ENCODE measurements at regions not wholly inside any gene's neighbourhood (a gene's known extent, or its start where the extent isn't known, plus 50 kb on each side); places are given as distances from the start of the nearest gene placed in this dataset.

DNA sequence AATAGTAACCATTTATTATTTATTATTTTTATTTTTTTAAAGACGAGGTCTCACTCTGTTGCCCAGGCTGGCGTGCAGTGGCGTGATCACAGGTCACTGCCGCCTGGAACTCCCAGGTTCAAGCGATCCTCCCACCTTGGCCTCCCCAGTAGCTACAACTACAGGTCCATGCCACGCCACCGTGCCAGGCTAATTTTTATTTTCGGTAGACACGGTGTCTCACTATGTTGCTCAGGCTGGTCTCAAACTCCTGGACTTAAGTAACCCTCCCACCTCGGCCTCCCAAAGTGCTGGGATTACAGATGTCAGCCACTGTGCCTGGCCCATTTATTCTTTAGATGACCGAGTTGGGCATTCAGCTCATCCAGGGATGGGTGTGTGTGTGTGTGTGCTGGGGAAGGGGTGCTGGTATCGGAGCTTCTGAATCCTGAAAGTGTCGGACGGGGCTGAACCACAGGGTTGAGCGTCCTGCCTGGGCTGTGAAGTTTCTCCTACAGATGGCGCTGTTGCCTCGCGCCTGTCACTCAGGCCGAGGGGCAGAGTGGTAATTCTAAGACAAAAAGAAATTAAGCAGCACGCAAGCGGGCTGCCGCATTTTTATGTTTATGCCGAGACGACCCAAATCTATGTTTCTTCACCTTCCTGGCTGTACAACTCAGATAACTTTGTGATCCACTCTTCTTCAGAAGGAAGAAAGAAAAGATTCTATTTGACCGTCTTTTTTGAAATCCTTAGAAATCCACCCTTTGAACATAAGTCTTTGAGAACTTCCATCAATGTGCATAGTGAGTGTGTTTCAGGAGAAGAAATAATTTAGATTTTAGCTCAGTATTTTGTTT is 252.8 kb downstream of the CDH26 start:
- peak; percentile 87 for DNase-seq
- Mint-ChIP-seq H3K36me3 (ENCODE audit: low read depth) (no peaks in the 10 kb centered on the region), H3K9me3 (no peaks in the 10 kb centered on the region), H3K4me1 (no peaks in the 10 kb centered on the region), H3K4me3 (no peak overlapping the region), H3K27ac (no peak overlapping the region), H3K27me3 (no peaks in the 10 kb centered on the region)
- intact Hi-C loops (cut with micrococcal nuclease), result loop anchor here (2.0 to 10.0 kb wide), 2 partner anchors 52 to 914 kb away; no protein-coding TSS in a partner anchor

DNA sequence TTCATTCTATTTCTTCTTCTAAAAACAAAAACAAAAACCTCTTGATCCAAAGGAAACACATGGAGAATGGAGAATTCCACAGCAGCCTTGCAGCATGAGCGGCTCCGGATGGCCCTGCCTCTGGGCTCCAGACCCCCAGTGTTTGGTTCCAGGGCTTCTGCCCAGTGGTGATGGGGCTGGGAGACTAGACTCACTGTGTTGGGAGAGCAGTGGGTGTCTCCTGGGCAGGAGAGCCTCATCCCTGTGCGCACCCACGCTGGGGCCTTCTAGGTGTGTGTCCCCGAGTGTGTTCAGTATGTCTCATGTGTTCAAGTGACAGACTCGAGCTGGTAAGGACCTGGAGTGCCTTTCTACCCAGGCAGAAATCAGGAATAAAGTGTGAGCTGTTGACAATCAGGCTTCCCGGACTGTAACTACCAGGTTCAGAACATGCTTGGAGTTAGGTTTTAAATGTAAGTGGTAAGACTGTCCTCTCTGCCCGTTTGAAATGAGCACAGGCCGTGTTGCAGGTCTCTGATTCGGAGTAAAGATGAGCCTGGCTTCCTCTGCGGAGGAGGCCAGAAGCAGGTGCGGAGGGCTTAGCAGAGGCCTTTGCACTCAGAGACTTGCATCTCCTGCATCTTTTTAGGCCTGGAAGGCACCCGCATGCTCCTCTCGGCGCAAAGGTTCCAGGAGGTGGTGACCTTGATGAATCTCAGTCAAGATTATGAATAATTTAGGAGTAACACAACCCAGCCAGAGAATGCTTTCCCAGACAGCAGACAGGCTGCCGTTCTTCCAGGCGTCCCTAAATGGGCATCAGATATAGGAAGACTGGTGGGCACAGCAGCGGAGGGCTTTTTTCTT is 253.6 kb downstream of the CDH26 start:
- intact Hi-C loops (cut with micrococcal nuclease), result loop anchor here (2.0 to 10.0 kb wide), 2 partner anchors 51 to 913 kb away; no protein-coding TSS in a partner anchor
- H3K9me3 Mint-ChIP-seq, result no peaks in the 10 kb centered on the region
- no peaks in the 10 kb centered on the region for H3K4me1 Mint-ChIP-seq
- H3K36me3 Mint-ChIP-seq (ENCODE audit: low read depth), result no peaks in the 10 kb centered on the region
- H3K4me3 Mint-ChIP-seq, result no peak overlapping the region
- peaks cover 3% of the 10 kb centered on the region for H3K27me3 Mint-ChIP-seq
- no peak for DNase-seq
- H3K27ac Mint-ChIP-seq, result no peak overlapping the region

DNA sequence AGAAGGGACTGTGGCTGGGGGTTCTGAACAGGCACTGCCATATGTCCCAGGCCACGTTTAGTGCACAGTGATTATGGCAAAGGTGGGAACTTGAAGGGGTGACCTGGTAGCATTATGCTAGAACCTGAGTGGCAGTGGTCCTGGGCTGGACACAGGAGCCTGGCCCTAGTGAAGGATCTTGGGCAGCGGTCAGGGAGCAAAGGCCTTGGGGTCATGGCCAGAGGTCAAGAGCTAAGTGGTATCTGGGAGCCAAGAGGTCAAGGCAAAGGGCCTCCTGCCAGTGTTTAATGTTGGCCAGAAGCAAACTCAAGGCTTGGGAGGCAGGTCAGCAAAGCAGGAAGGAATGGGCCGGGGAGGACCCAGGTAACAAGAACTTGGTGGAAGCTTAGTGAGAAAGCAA is 254.5 kb downstream of the CDH26 start:
- intact Hi-C loops (cut with micrococcal nuclease), result loop anchor here (10.0 kb wide), 1 partner anchor 912 kb away; no protein-coding TSS in a partner anchor
- Mint-ChIP-seq H3K36me3 (ENCODE audit: low read depth) (no peaks in the 10 kb centered on the region), H3K27me3 (peaks cover 3% of the 10 kb centered on the region), H3K27ac (no peak overlapping the region), H3K4me3 (no peak overlapping the region), H3K4me1 (no peaks in the 10 kb centered on the region), H3K9me3 (no peaks in the 10 kb centered on the region)
- no peak for DNase-seq

DNA sequence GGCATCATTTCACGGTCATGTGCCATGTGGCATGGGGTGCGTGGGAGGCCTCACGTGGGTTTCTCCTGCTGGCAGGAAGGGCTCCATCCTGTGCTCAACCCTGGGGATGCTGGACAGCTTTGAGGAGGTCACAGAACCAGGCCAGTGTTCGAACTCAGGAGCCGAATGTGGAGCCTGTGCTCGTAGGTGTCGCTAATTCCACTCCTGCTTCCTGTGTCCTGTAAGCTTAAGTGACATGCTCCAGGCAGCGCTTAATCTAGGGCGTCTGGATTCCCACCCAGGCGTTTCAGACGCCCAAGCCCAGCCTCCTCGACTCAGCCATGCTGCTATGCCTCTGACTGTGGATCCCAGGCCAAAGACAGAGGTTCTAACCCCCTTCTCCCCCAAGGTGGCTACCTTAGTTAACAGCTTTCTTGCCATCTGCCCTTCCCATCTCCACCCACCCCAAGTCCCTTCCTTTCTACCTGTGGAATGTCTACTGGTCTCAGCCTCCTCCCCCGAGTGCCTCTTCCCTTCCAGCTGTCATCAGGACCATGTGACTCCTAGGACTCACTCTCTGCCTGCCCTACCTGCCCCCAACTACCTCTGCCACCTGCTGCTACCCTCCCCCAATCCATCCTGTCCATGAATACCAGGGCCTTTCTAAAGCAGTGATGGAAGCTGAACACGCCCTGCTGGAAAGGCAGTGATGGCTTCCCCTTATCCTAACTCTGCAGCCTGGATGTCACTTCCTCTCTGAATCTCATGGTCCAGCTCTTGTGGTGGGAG is 255.1 kb downstream of the CDH26 start:
- Mint-ChIP-seq H3K4me3 (no peak overlapping the region), H3K9me3 (no peaks in the 10 kb centered on the region), H3K27me3 (peaks cover 3% of the 10 kb centered on the region), H3K36me3 (ENCODE audit: low read depth) (no peaks in the 10 kb centered on the region), H3K27ac (no peak overlapping the region), H3K4me1 (no peaks in the 10 kb centered on the region)
- intact Hi-C loops (cut with micrococcal nuclease), result loop anchor here (10.0 kb wide), 1 partner anchor 911 kb away; no protein-coding TSS in a partner anchor
- DNase-seq, result no peak

DNA sequence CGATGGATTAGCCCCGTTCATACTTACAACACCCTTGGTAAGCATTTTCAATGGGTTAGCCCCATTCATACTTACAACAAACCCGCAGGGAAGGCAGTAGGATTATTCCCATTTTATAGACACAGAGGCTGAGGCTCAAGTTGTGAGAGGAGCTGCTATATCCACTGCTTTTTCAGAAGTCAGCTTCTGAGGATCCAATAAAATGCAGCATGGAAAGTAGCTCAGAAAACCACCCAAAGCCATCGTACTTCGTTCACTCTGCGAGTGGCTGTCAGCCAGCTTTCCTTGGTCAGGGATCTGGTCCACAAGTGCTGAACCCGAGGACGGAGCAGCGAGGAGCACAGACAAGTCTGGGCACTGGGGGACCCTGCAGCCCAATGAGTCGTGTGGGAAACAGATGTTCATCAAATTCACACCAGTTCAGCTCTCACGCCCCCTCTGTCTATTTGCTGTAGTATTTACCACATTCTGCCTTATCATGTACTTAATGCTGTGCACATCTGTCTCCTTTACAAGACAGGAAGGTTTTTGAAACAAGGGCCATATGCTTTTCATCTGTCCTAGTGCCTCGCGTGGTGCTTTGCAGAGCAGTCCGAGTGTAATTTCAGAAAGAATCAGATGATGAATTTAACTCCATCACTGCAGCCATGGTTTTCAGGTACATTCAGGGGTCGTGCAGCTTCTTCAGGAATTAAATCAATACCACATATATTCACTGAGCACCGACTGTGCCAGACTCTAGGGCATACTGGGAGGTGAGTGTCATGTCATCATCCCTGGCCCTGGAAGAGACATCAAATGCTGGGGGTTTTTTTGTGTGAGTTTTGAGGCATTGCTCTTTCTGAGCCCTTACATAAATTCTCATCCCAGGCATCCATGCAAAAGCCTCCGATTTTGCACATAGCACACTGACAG is 256.9 kb downstream of the CDH26 start:
- Mint-ChIP-seq H3K4me1 (no peaks in the 10 kb centered on the region), H3K27me3 (peaks cover 3% of the 10 kb centered on the region), H3K9me3 (no peaks in the 10 kb centered on the region)

DNA sequence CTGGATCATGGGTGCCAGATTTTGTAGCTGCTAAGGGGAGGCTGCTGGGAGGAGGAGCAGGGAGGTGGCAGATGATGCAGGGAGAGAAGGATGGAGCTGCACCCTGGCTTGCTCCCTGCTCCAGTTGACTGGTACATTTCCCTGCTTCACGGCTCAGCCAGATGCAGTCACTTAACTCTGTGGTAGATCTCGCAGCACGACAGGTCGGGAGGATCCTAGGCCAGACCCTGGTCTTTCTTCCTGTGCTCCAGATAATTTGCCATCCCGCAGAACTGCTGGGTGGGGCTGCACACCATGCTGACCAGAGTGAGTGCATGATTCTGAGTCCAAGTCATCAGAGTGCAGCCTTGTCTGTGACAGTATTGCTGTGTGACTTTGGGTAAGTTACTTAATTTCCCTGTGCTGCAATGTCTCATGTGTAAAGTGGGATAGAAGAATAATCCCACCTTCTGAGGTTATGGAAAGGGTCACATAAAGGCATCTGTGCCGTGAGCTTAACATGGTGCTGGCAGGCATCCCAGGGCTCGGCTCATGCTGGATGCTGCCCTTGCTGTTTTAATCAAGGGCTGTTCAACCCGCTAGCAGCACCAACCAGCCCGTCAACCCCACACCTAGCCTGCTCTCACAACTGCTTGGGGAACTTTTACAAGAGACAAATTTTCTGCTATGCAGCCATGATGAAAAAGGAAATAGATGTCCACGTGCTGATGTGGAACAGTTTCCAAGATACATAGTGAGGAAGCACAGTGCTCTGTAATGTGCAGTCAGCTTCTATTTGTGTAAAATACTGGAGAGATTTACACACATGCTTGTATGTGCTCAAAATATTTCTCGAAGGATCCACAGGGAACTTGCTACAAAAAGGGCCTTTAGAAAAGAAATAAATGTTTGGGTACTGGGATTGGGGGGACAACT is 257.9 kb downstream of the CDH26 start:
- H3K4me3 Mint-ChIP-seq, result no peak overlapping the region
- no peaks in the 10 kb centered on the region for H3K4me1 Mint-ChIP-seq
- H3K27me3 Mint-ChIP-seq, result peaks cover 3% of the 10 kb centered on the region
- no peak overlapping the region for H3K27ac Mint-ChIP-seq
- no peaks in the 10 kb centered on the region for H3K9me3 Mint-ChIP-seq
- DNase-seq, result no peak
- H3K36me3 Mint-ChIP-seq (ENCODE audit: low read depth), result no peaks in the 10 kb centered on the region
- intact Hi-C loops (cut with micrococcal nuclease), result loop anchor here (10.0 kb wide), 1 partner anchor 909 kb away; no protein-coding TSS in a partner anchor

More for the DNA sequence above, 256.9 kb downstream of the CDH26 start:
- intact Hi-C loops (cut with micrococcal nuclease), result loop anchor here (10.0 kb wide), 1 partner anchor 910 kb away; no protein-coding TSS in a partner anchor
- DNase-seq, result no peak
- Mint-ChIP-seq H3K36me3 (ENCODE audit: low read depth) (no peaks in the 10 kb centered on the region), H3K27ac (no peak overlapping the region), H3K4me3 (no peak overlapping the region)

DNA sequence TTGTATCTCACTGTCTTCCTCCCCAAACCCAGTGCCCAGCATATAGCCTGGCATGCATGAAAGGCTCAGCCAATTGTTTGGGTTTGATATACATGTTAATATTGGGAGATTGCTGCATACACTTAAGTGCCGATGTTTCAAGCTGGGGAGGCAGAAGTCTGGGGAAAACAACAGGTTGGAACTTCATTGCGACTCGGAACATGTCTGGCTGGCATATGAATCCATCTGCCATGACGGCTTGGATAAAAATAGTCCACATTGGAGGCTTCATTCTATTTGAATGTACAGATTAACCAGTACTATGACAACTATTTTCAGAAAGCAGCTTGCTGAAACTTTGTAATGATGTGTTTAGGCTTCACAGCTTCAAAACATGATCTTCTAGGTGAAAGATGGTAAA is 261.0 kb downstream of the CDH26 start:
- DNase-seq, result no peak
- Mint-ChIP-seq H3K4me1 (no peaks in the 10 kb centered on the region), H3K4me3 (no peak overlapping the region), H3K9me3 (no peaks in the 10 kb centered on the region), H3K27ac (no peak overlapping the region), H3K27me3 (peaks cover 3% of the 10 kb centered on the region), H3K36me3 (ENCODE audit: low read depth) (no peaks in the 10 kb centered on the region)
- intact Hi-C loops (cut with micrococcal nuclease), result loop anchor here (10.0 kb wide), 1 partner anchor 906 kb away; no protein-coding TSS in a partner anchor

DNA sequence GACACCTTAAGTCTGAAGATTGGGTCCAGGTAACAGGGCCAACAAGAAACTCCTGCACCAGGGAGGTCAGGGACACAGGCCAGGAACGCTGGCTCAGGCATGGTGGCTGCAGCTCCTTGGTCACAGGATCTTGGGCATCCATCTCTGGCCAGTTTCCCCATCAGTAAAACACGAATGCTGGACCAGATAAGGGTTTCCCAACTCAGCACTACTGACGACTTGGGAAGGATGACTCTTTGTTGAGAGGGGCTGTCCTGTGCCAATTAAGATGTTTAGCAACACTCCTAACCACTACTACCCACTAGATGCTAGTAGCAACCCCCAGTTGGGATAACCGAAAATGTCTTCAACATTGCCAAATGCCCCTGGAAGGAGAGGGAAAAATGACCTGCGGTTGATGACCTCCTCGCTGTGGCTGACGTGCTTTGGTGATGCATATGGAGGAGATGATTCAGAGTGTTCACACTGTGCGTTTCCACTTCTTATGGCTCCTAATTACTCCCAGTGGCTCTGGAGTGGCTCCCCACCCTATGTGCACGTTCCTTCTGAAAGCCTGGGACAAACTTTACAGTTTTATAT is 261.9 kb downstream of the CDH26 start:
- H3K9me3 Mint-ChIP-seq, result no peaks in the 10 kb centered on the region

DNA sequence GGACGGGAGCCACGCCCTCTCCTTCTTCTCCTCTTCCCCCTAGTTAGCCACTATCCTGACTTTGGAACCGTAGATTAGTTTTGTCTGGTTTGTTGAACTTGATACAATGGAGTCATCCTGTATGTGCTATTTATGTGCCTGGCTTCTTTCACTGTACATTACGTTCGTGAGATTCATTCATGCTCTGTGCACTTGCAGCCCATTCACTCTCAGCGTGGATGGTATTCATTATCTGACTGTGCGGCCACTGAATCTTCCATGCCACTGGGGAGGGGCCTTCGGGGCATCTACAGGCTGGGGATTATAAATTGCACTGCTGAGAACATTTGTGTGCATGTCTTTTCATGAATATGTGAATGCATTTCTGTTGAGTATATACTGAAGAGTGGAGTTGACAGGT is 262.5 kb downstream of the CDH26 start:
- H3K27ac Mint-ChIP-seq, result no peak overlapping the region
- H3K36me3 Mint-ChIP-seq (ENCODE audit: low read depth), result no peaks in the 10 kb centered on the region
- no peaks in the 10 kb centered on the region for H3K4me1 Mint-ChIP-seq
- intact Hi-C loops (cut with micrococcal nuclease), result no loop called here
- DNase-seq, result no peak
- peaks cover 3% of the 10 kb centered on the region for H3K27me3 Mint-ChIP-seq
- no peak overlapping the region for H3K4me3 Mint-ChIP-seq
- H3K9me3 Mint-ChIP-seq, result no peaks in the 10 kb centered on the region

More for the DNA sequence above, 261.9 kb downstream of the CDH26 start:
- Mint-ChIP-seq H3K4me1 (no peaks in the 10 kb centered on the region), H3K36me3 (ENCODE audit: low read depth) (no peaks in the 10 kb centered on the region), H3K4me3 (no peak overlapping the region), H3K27me3 (peaks cover 3% of the 10 kb centered on the region), H3K27ac (no peak overlapping the region)
- intact Hi-C loops (cut with micrococcal nuclease), result loop anchor here (10.0 kb wide), 1 partner anchor 905 kb away; no protein-coding TSS in a partner anchor
- no peak for DNase-seq

DNA sequence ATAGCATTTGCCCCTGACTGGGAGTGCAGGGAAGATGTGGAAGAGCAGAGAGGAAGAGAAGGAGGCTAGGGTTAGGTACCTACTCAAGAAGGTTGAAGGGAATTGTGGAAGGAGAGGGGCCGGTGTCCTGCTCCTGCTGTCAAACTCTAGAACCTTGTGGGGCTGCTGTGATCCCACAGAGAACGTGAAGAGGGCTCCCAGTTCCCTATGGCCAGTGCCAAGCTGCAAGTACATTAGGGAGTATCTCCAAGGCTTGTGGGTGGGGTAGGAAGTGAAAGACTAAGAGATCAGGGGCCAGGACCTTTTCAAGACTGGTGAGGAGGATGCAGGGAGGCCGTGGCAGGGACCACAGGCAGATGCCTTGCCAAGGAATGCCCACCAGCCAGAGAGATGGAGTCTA is 263.4 kb downstream of the CDH26 start:
- intact Hi-C loops (cut with micrococcal nuclease), result no loop called here
- no peaks in the 10 kb centered on the region for H3K27me3 Mint-ChIP-seq
- no peak overlapping the region for H3K27ac Mint-ChIP-seq
- H3K36me3 Mint-ChIP-seq (ENCODE audit: low read depth), result no peaks in the 10 kb centered on the region
- H3K4me3 Mint-ChIP-seq, result no peak overlapping the region
- H3K4me1 Mint-ChIP-seq, result no peaks in the 10 kb centered on the region
- no peak for DNase-seq
- H3K9me3 Mint-ChIP-seq, result no peaks in the 10 kb centered on the region

DNA sequence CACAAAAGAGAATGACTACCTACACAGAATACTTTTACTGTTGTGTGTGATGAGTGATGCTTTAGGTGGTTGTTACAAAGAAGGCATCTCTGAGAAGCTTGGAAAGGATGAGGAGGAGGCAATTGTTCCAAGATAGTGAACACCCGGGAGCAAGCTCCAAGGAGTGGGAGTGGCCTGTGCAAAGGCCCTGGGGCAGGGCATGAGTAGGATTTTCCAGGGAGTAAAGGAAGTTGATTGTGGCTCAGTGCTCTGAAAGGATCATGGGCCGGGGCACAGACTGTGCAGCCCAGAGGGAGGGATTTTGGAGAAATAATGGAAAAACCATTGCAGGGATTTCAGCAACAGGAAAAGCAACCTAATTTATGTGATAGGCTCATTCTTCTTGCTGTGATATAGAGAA is 264.3 kb downstream of the CDH26 start:
- DNase-seq, result no peak
- Mint-ChIP-seq H3K27ac (no peak overlapping the region), H3K4me1 (no peaks in the 10 kb centered on the region), H3K9me3 (no peaks in the 10 kb centered on the region), H3K27me3 (no peaks in the 10 kb centered on the region), H3K4me3 (no peak overlapping the region), H3K36me3 (ENCODE audit: low read depth) (no peaks in the 10 kb centered on the region)
- intact Hi-C loops (cut with micrococcal nuclease), result no loop called here

DNA sequence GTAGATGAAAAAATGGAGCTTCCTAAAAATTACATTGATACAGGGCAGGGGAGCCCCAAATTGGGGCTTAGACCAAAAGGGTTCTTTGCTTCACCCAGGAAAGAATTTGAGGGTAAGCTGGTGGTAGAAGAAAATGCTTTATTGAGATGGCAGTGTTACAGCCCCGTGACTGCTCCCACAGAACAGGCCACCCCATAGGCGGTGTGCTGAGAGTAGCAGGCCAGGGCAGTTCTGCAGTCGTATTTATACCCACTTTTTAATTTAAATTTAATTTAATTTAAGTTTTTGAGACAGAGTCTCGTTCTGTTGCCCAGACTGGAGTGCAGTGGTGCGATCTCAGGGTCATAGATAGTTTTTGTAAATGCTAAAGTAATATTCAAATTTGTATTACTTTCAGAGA is 265.0 kb downstream of the CDH26 start:
- no peaks in the 10 kb centered on the region for H3K4me1 Mint-ChIP-seq

More for the DNA sequence above, 265.0 kb downstream of the CDH26 start:
- no peak overlapping the region for H3K4me3 Mint-ChIP-seq
- H3K36me3 Mint-ChIP-seq (ENCODE audit: low read depth), result no peaks in the 10 kb centered on the region
- H3K9me3 Mint-ChIP-seq, result no peaks in the 10 kb centered on the region
- no peaks in the 10 kb centered on the region for H3K27me3 Mint-ChIP-seq
- intact Hi-C loops (cut with micrococcal nuclease), result no loop called here
- H3K27ac Mint-ChIP-seq, result no peak overlapping the region
- DNase-seq, result no peak
